ENCODE measurements at regions not wholly inside any gene's neighbourhood (a gene's known extent, or its start where the extent isn't known, plus 50 kb on each side); places are given as distances from the start of the nearest gene placed in this dataset.

- TF ChIP-seq CTCF (IDR thresholded peaks at IDR 0.05) (no peak), ZFX (IDR thresholded peaks at IDR 0.05; ENCODE audit: borderline replicate concordance) (no peak)
Observed at GRCh38 chr5:17105744-17106418, 111.5 kb upstream of the BASP1 start.

Data from 22Rv1 (cell line).